NCI-H2107 (cell line): ENCODE measurements at regions not wholly inside any gene's neighbourhood (a gene's known extent, or its start where the extent isn't known, plus 50 kb on each side); places are given as distances from the start of the nearest gene placed in this dataset.
A peak's percentile ranks its signal among the peaks of the same experiment; 100 is the strongest.

Experiments used
- DNase-seq: peaks from one replicate; lab custom pipeline; 2025; lab: John Stamatoyannopoulos, UW

DNA sequence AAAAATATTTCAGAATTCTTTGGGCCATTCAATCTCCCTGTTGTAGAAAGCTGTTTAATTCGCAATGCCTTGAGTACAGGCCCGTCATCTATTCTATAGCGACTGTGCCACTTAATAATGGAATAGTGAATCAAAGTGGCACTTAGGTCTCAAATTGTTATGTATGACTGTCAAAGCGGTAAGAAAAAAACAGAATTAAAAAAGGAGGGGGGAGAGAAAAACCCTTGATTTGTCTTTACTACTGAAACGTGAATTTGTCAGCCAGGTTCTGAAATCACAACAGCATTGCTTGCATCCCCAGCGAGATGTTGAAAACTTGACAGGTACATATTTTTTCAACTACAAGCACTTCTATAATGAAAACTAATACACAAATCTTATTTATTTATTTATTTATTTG, 320.9 kb downstream of the TFEC start:
- no peak for DNase-seq

DNA sequence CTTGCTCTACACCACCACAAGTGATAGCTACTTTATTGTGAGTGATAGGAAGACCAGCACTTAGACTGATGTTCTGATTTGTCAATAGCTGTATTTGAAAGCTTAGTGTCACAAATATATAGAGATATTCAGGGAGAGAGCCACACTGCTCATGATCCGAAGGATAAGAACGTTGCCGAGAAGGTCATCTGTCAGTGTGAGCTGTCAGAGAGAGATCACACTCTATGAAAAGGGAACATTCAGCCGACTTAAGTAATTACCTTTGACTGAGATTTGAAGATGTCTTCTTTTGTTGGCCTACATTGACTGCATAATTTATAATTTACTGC, 322.6 kb downstream of the TFEC start:
- no peak for DNase-seq

DNA sequence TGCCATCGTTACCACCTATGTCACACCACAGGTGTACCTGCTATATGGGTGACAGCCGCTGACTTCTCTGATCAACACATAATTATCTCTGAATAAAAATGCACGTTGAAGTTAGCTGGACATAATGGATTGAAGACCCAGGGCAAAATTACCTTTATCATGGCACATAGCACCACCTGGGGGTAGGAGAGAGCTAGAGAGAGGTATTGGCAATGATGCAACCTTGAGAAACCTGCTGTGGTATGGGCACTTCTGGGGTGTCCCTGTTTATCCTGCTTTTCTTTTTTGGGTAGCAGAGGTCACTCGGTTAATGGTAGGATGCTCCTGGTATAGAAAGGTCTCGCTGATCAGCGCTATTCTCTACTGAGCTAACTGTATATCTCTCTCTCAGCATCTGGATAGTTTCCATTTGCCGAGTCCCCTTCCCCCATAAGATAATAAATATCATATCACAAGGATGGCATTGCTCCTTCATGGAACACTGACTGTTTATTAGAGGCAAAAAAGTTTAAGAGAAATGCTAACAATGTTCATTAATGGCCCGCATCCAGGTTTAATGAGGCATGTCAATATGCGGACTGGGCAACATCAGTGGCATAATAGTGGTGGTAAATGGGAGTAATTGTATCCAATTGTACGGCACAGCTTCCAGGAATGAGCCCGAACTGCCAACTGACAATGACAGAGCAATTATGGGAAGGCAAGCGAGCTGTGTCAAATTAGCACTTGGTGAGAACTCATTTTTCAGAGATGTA, 323.1 kb downstream of the TFEC start:
- DNase-seq, result peak; percentile 70

DNA sequence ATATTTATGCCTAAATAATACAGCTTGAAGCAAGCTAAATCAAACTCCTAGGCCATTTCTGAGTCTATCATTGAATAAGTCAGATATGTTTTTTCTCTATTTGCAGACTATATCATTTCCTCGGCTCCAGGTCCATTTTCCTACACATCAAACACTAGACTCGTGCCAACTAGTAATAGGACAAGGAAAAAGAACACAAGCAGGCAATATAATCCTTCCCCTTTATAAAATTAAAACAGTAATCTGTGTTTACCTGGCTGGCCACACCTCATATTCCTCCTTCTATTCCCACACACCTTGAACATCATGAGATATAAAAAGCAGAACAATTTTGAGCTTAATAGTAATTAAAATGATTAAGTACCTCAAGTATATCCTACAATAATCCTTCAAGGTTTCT, 325.7 kb downstream of the TFEC start:
- DNase-seq, result no peak

DNA sequence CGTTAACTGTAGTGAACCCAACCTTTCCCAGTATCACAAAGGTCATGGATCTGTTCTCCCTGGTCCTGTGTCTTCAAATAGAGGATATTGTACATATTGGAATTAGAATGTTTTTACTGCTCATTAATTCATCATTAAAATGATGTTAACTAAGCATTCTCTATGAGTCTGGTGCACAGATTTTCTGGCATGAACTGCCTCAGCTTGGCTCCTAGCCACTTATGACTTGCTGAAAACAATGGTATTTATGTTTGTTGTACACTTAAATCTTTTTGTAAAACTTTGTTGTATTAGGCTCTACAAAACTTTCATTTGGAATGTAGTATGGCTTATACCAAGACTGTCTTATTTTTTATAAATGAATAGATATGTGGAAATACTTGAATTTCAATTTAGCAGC, 329.4 kb downstream of the TFEC start:
- no peak for DNase-seq

DNA sequence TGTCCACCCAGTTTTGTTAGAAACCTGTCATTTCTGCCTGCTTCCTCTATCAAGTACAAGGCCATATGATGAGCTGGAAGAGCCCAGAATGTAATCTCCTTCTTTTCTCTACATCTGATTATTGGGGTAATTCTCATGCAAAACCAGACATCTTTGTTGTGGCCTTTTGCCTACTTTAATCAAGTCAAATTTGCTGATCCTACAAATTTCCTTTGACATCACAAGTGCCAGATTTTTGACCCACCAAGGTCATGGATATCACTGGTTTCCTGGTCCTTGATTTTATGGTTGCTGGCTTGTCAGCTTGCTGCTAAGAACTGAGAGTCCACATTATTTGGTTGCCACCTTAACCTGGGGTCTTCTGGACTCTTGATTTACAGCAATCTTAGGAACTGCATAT, 336.1 kb downstream of the TFEC start:
- no peak for DNase-seq

DNA sequence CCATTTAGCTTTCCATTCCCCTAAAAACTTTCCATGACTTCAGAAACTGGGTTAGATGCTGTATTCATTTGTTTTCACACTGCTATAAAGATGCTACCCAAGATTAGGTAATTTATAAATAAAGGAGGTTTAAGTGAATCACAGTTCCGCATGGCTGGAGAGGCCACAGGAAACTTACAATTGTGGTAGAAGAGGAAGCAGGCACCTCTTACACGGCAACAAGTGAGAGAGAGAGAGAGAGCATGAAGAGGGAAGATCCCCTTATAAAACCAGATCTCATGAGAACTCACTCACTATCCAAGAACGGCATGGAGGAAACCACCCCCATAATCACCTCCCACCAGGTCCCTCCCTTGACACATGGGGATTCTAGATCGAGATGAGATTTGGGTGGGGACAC, 336.8 kb downstream of the TFEC start:
- DNase-seq, result no peak

DNA sequence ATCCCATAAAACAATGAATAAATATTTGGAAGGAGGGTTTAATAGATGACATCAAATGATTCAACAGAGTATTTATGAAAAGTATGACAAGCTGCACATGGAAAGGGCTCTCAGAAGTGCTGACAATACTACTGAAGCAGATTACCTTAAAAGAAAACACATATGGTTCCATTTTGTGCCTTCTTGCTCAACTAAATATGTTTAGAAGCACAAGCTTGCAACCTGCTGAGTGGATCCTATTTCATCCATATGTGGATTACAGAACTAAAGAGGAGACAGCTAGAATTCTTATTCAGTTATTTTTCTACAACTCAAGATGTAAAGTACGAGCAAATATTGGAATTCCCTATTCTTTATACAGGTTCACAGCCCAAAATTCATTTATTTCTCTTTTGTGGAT, 340.6 kb downstream of the TFEC start:
- DNase-seq, result no peak

DNA sequence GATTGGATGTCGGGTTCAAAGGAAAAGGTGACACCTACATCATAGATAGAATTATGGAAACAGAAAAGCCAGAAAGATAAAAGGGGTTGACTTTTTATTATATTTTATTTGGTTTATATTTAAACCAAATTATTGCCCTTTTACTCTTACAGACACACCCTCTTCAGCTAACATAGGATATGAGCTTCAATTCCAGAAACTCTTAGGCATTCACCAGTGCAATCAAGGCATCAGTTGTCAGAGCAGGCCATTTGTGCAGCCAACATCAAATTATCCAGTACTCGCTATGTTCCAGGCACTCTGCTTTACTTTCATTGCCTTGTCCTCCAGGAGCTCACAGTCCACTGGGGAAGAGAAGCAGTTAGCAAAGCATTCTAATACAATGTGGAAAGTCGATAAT, 347.5 kb downstream of the TFEC start:
- DNase-seq, result no peak

DNA sequence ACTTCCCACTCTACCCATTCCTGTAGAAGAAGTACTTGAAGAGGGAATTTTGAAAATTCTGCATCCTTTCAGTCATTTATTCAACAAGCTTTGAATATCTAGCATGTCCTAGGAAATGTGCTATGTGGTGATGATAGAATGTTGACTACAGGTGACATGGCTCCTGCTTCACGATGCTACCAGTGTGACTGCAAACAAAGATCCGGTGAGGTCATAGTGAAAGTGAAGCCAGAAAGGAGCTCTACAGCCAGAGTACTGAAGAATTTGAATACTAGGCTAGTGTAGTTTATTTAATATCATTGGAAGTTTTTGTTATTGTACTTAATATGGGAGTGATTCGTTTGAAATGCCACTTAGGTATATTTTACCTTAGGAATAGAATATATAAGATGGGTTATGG, 348.1 kb downstream of the TFEC start:
- DNase-seq, result no peak

DNA sequence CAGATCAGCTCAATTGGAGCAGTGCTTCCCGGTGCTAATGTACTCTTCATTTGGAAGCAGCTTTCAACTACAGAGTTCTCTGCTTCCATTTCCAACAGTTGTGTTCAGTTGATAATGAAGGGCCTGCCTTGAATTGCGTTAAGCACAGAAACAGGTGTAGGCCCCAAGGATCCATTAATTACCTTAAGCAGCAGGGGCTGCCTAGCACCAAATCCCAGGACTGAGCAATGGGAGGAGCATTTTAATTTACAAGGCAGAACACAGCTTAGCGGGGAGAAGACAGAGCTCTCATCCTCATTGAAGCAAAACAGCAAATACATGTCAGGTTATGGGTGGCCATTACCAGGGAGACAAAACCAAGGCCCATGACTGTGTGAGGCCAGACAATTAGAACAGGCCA, 349.6 kb downstream of the TFEC start:
- DNase-seq, result no peak

DNA sequence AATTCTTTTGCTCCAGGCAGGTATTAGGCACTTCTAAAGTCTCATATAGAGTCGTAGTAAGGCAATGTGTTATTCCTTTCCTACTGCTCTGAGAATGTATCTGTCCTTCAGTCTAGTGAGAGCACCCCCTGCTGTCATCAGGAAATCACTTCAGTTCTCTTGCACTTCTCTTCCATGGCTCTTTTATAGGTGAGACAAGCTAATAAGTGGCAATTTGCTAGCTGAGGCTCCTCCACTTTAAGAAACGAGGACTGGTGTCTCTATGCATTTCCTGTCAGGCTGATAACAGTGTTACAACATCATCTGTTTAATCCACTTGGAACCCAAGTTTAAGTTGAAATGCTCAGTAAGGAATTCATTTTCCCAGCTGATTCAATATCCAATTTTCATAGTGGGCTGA, 350.6 kb downstream of the TFEC start:
- no peak for DNase-seq

DNA sequence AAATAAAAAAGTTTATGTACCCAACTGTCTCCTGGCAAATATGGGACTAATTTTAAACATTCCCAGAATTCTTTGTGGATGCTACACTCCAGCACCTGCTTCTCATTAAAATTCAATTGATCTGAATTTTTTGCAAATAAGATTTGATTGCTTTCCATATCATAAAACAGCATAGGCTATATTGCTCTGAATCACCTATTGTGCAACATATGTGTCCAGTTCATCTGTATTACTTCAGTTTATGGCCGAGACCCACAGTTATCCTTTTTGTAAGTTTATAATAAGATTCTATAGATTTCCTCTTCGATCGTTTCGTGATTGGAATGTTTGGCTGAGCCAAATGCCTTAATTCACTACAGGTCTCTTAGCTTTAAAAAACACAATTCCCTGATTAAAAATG, 351.1 kb downstream of the TFEC start:
- DNase-seq, result no peak

DNA sequence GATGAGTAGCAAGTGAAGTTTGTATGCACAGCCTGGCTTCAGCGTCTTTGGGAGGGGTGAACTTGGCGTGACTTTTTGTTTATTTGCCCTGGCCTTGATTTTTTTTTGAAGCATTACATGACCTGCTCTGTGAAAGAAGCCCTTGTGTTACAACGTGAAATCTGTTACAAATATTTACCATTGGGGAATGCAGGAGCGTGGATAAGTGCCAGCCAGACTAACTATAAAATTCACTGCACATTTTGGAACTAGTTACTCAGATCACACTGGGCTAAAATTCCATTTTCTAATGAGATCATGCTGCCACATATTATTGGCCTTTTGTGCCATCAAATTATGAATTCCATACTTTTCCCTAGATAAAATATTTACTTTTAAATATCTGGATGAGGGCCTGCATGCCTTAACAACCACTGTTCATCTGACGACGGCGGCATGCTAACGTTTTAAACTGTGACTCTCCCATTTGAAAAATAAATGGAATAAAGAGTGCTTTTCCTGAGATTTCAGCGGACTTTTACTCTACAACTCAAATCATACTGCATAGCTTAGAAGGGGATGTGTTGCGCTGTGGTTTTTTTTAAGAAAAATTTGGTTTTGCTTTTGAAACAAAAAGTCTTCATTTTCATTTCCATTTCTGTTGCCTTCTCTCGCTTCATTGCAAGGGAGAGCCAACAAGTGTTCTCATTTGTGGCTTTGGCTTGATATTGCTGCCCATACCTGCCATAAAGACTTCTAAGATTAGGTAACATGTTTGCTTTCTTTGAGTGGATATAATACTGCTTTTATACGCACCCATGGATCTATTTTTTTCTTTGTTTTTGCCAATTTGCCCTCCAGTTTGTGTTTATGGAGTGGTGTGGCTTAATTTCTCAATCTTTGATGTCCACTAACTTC, 352.2 kb downstream of the TFEC start:
- DNase-seq, result no peak

DNA sequence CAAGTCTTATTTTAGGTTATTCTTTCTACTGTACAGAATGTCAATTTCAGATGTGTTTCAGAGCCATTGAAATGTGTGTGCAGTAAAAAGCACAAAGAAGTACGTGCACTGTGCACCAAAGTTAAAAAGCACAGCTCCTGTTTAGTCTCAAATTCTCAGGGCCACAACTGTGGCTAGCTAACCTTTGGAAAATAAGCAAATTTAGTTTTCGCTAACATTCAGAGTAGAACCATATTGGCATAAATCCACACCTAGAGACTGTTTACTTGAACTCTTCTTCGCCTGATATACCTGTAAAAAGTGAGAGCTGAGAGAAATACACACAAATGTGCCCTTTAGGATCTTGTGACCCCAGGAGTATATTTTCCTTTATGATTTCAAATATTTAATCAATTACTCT, 353.9 kb downstream of the TFEC start:
- no peak for DNase-seq

DNA sequence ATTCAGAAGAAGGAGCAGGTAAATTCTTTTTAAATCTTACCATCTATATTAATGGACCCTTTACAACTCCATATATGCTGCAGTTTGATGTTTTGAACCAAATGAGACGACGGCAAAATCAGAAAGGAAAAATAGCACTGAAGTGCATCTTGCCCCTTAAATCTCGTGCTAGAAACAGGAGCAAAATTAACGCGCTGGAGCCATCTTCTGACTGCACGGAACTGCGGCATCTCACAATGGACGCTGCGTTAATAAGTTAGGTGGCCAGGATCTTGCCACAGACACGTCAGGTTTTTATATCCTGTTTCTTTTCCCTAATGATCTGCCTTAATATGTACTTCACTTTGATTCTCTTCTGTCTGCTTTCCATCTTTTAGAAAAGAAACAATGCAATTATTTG, 354.5 kb downstream of the TFEC start:
- peak; percentile 33 for DNase-seq

DNA sequence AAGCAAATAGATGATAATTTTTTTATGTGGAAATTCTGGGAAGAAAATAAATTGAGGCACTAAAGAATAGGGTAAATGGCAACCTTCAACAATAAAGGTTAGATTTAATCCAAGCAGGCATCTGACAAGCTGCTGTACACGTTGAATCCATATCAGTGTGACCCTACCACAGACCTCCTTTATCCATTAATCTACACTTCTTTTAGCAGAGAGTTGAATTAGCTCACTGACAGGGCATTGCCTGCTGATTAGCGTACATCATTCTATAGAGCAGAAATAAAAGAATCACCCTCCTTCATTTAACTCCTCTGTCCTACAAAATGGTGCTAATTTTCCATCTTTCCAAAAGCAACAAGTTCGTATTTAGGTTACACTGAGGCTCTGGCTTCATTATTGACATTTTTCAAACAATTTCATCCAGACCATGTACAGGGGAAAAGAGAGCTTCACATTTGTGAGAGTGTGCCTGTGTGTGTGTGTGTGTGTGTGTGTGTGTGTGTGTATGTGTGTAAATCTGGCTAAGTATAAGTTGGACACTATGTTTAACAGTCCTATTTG, 356.0 kb downstream of the TFEC start:
- DNase-seq, result no peak

DNA sequence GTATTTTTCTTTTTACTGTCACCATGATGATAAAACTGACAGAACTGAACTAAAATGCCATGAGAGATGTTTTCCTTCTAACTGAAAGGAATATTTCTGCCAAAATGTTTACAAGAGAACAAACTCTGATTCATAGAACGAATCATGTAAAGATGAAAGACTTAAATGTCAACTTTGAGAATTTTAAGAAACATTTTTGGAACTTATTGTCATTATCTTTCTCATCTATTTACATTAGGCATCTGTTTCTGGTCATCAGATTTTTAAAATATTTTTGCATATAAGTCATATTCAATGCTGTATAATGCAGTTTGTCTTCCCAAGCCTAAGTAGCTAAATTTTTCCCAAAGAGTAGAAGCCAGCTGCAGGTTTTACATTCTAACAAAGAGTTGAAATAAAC, 358.5 kb downstream of the TFEC start:
- DNase-seq, result no peak

DNA sequence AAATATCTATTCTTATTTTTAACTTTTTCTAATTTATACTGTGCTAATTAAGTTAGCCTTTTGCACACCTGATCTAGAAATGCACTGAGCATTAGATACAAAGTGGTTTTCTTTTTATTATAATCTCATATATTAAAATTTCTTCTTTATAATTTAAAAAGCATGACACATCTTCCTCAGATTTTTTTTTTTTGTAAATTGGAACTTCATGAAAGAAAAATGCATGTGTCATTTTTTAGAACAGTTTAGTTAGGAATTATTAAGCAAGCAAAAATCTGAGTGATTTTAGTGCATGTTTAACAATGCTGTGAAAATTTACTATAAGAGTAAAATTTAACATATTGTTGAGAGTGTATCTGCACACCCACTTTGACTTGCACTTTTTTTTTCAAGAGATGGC, 367.9 kb downstream of the TFEC start:
- DNase-seq, result no peak

DNA sequence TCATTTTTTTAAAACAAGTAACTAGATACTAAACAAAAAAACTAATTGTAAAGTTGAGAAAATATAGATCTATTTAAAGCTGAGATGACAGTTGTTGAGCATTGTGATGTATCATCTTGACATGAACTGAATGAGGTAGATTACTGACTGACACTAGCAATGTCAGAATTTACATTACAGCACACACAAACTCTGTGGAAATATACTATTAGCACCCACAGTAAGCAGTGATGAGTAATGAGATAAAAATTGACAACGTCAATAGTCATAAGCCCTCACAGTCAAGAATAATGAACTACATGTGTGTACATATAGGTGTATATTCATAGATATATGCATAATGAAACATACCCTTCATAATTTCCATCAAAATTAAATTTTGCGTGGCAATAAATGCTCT, 368.4 kb downstream of the TFEC start:
- DNase-seq, result no peak

DNA sequence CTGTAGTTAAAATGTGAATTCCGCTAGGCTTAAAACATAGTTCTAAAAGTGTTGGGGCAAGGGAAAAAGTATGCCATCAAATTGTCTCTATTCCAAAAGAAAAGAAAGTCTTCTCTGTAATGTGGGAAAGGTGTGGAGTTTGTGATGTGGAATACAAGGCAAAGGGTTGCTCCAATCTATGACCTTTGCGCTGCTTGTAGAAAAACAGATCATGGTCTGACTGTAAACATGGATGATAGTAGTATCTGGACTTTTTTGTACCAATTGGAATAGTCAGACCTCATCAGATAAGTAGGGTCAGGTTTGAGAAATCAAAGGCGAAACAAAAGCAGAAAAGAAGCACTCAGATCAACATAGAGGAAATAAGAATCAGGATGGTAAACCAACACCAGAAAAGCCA, 372.3 kb downstream of the TFEC start:
- DNase-seq, result no peak

DNA sequence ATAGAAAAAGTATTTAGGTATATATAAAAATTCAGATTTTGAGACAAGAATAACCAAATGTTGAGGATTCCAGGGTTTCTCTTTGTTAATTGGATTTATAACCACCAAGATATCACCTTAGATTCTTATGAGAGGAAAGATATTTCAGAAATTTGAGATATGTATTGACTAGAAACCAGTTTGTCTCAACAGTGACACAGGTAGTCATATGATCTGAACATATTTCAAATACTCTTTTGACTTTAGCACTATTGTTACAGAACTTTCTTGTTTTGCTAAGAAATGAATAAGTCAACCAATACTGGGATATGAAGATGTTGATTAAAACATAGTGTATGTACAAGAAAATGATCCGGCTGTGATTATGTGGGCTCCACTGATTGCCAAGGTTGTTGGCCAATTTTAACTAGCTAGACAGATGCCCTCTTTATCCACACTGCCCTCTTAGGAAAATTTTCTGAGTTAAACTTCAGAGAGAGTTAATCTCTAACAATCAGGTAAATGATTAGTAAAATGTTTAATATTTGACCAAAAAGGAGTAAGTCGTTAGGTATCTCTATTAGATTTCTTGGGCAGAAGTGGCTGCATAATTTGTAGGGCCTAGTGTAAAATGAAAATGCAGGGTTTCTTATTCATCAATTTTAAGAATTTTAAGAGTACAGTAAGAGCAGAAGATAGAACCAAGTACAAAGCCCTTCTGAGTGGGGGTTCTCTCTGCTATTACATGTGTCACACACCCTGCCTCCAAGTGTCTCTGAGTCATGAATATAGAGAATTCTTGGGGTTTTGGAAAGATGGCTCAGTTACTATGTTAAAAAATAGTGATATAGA, 376.0 kb downstream of the TFEC start:
- no peak for DNase-seq

DNA sequence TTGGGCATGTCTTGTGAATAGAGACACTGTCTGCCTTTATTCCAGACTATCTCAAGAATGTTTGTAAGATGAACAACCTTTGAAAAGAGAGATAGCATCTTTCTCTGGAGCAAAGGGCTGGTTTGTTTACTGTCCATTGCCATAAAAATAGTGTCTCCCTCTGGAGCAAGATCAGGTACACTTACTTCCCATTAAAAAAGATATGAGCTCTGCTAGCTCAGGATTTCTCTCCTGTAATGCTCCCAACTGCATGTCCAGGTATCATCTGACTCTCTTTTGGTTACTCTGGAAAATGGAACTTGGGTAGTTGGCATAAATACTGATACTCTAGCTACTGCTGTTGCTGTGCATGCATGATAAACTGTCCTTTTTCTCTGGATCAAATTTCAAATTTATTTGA, 381.1 kb downstream of the TFEC start:
- DNase-seq, result no peak
